ENCODE measurements at regions not wholly inside any gene's neighbourhood (a gene's known extent, or its start where the extent isn't known, plus 50 kb on each side); places are given as distances from the start of the nearest gene placed in this dataset.

GRCh38 chr1:244314921-244315559 lies 136.7 kb downstream of the ADSS2 start:
- Histone ChIP-seq H3K4me1 (ENCODE audit: control insufficient read depth in 1 of 2, insufficient read depth in 2 of 2, low read length in 2 of 2) (peaks cover 20 to 23% of the 10 kb centered on the region in 2 donors), H3K36me3 (replicated peaks in 1 of 2; ENCODE audit: control insufficient read depth in 1 of 2, insufficient read depth in 2 of 2, low read length in 2 of 2) (peaks cover 2 to 19% of the 10 kb centered on the region in 2 donors), H3K27me3 (ENCODE audit: control insufficient read depth in 2 of 2, insufficient read depth in 2 of 2, low read length in 2 of 2) (no peaks in the 10 kb centered on the region), H3K9me3 (replicated peaks in 1 of 2; ENCODE audit: control insufficient read depth in 1 of 2, insufficient read depth in 1 of 2, low read length in 2 of 2) (peaks cover 0 to 4% of the 10 kb centered on the region in 2 donors), H2AFZ (ENCODE audit: insufficient read depth, low read depth, low read length, poor library complexity, severe bottlenecking) (no peak overlapping the region), H3K79me2 (ENCODE audit: insufficient read depth, low read length) (peaks cover 42% of the 10 kb centered on the region), H4K20me1 (ENCODE audit: insufficient read depth, low read length) (no peaks in the 10 kb centered on the region), H3K27ac (ENCODE audit: low read depth in 1 of 2, low read length in 2 of 2) (no peak overlapping the region), H3K4me3 (replicated peaks in 1 of 3; ENCODE audit: low read depth in 2 of 3, low read length in 3 of 3) (no peak overlapping the region), H3K4me2 (replicated peaks; ENCODE audit: extremely low read depth, low read length, poor library complexity, severe bottlenecking) (no peak overlapping the region), H3K9ac (ENCODE audit: insufficient read depth, low read length, poor library complexity, severe bottlenecking) (no peak overlapping the region)
- peaks cover 0 to 7% (median 0%) of the 10 kb centered on the region in 7 donors for H3K9me3 Mint-ChIP-seq
- H3K27me3 Mint-ChIP-seq (ENCODE audit: low read depth in 3 of 3) = no peaks in the 10 kb centered on the region
- H3K36me3 Mint-ChIP-seq = peaks cover 37 to 70% of the 10 kb centered on the region in 2 donors
- H3K4me3 Mint-ChIP-seq = no peak overlapping the region
- no peak for DNase-seq
- no peak for TF ChIP-seq CTCF (IDR thresholded peaks at IDR 0.05)
- 93% methylated on average over 5 of the region's 8 CpGs for WGBS (ENCODE audit: insufficient coverage)
- intact Hi-C loops (cut with micrococcal nuclease) = loop anchor here (5.0 to 10.0 kb wide), 2 partner anchors 37 to 140 kb away; partner anchors contain the start of gene ADSS2 (in 1 of the 2)
- H3K27ac Mint-ChIP-seq = peak overlapping the region in 5 of 7 donors; percentile 21 to 70 (median 24)
- peaks cover 37% of the 10 kb centered on the region for H3K4me1 Mint-ChIP-seq

- Mint-ChIP-seq H3K4me1 (peaks cover 44% of the 10 kb centered on the region), H3K4me3 (no peak overlapping the region), H3K27me3 (ENCODE audit: low read depth in 3 of 3) (no peaks in the 10 kb centered on the region), H3K9me3 (peaks cover 0 to 7% (median 0%) of the 10 kb centered on the region in 7 donors), H3K27ac (peak overlapping the region in 3 of 7 donors; percentile 0 to 70 (median 50)), H3K36me3 (peaks cover 38 to 69% of the 10 kb centered on the region in 2 donors)
- 100% methylated on average over 3 of the region's 4 CpGs for WGBS (ENCODE audit: insufficient coverage)
- no peaks in the 10 kb centered on the region for H3K27me3 ChIP-seq (ENCODE audit: control insufficient read depth in 2 of 2, insufficient read depth in 2 of 2, low read length in 2 of 2)
- no peak overlapping the region for H3K4me2 ChIP-seq (replicated peaks; ENCODE audit: extremely low read depth, low read length, poor library complexity, severe bottlenecking)
- no peak overlapping the region for H3K27ac ChIP-seq (ENCODE audit: low read depth in 1 of 2, low read length in 2 of 2)
- no peaks in the 10 kb centered on the region for H3K9me3 ChIP-seq (replicated peaks in 1 of 2; ENCODE audit: control insufficient read depth in 1 of 2, insufficient read depth in 1 of 2, low read length in 2 of 2)
- H3K36me3 ChIP-seq (replicated peaks in 1 of 2; ENCODE audit: control insufficient read depth in 1 of 2, insufficient read depth in 2 of 2, low read length in 2 of 2) = peaks cover 2 to 19% of the 10 kb centered on the region in 2 donors
- no peak overlapping the region for H3K9ac ChIP-seq (ENCODE audit: insufficient read depth, low read length, poor library complexity, severe bottlenecking)
- H3K4me1 ChIP-seq (ENCODE audit: control insufficient read depth in 1 of 2, insufficient read depth in 2 of 2, low read length in 2 of 2) = peaks cover 30 to 32% of the 10 kb centered on the region in 2 donors
- TF ChIP-seq CTCF (IDR thresholded peaks at IDR 0.05) = no peak
- H2AFZ ChIP-seq (ENCODE audit: insufficient read depth, low read depth, low read length, poor library complexity, severe bottlenecking) = no peak overlapping the region
- peaks cover 51% of the 10 kb centered on the region for H3K79me2 ChIP-seq (ENCODE audit: insufficient read depth, low read length)
- no peak overlapping the region for H3K4me3 ChIP-seq (replicated peaks in 1 of 3; ENCODE audit: low read depth in 2 of 3, low read length in 3 of 3)
- no peaks in the 10 kb centered on the region for H4K20me1 ChIP-seq (ENCODE audit: insufficient read depth, low read length)
- intact Hi-C loops (cut with micrococcal nuclease) = loop anchor here (5.0 to 10.0 kb wide), 2 partner anchors 36 to 139 kb away; partner anchors contain the start of gene ADSS2 (in 1 of the 2)
- DNase-seq = no peak
Measured at GRCh38 chr1:244315996-244316395, 135.7 kb downstream of the ADSS2 start.

Measured in CD14-positive monocyte (primary cell).